ENCODE measurements at regions not wholly inside any gene's neighbourhood (a gene's known extent, or its start where the extent isn't known, plus 50 kb on each side); places are given as distances from the start of the nearest gene placed in this dataset.

DNA sequence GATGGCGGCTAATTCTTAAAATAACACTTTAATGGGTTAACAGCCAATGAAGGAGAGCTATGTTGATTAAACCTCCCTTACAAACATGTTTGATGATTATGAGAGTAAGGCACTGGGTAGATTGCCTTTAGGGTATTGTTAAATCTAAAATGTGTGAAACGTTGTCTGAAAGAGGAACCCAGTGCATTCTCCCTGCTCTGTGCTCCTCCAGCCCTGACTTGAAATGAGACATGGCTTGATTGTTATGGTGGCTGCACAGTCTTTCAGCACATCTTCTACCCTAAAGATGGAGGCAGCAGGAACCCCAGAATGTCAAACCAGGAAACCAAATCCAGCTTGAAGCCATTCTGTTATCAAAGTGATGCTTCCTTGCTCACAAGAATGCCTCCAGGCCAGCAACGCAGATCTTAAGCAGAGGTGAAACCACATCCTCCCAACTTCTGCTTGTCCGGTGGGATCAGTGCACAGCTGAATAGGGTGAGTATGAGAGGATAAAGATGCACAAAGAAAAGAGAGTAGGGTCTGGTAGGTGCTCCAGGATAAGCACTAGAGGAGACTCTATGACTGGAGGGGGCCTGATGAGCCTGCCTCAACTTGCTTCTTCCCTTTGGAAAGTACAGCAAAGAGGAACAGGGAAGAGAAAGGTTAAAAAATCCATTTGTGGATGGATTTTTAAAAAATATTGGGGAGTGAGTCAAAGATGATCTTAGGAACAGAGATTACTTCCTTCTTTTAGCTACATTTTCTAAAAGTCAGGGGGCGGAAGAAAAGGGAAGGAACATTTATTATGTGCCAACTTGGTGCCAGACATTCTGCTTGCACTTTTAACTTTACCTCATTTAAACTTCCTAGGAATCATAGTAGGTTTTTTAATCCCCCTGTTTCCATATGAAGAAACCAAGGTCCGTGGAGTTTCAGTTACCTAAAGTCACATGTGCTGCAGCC lies 523.0 kb downstream of the TXNL1 start:
- DNase-seq: no peak

DNA sequence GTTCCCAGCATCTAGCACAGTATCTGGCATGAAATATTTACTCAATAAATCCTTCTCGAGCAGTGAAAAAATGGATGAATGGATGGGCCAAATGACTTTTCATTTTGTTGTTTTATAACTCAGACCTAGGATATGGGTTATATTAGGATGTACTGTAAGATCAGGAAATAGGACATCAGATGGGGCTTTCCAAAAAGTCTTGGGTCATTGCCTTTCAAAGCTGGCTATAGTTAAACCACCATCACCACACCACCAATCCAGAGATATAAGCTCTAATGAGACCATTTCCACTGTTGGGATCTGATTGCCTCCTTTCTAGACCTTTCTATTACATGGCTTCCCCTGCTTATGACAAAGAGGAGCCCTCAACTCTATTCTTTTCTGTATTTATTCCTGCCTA lies 525.0 kb upstream of the TCF4 start:
- DNase-seq: no peak

DNA sequence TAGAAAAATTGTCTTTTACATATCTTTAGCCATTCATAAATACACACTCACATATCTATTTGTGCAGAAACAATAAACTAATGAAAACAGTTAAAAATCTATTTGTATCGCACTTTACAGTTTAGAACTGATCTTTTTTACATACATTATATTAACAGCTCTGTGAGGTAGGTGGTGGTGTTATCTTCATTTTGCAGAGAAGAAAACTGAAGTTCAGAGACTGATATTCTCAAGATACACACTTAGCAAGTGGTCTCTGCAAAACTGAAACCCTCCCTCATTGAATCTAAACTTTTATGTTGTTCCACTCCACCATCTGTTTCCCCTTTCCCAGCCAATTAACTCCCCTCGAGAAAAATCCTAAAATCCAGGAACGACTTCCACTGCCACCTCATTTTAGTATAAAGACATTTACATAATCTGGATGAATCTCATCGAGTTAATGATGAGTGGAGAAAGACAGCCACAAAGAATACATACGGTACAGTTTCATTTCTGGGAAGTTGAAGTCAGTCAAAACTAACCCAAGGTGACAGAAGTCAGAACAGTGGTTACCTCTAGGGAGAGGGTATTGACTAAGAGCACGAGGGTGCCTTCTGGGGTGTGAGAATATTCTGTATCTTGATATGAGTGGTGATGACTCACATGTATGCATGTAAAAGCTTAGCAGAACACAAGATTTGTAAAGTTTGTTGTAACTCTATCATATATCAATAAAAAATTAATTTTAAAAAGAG lies 524.2 kb upstream of the TCF4 start:
- DNase-seq: no peak

DNA sequence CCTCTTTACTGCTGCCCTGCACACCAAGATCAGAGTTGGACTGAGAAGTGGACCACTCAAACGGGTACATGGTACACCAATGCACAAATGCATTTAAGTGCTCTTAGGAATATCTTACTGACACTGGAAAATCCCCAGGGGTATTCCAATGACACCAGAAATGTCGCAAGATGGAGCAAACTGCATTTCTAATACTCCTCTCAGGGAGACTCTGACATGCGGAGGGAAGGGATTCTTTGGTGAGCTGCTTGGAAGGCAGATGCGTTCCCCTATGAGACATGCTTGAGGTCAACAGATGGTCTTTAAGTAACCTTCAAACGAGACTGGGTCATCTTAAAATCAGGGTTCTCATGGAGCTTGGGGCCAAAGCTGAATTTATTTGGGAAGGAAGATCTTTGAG lies 521.8 kb upstream of the TCF4 start:
- DNase-seq: no peak

DNA sequence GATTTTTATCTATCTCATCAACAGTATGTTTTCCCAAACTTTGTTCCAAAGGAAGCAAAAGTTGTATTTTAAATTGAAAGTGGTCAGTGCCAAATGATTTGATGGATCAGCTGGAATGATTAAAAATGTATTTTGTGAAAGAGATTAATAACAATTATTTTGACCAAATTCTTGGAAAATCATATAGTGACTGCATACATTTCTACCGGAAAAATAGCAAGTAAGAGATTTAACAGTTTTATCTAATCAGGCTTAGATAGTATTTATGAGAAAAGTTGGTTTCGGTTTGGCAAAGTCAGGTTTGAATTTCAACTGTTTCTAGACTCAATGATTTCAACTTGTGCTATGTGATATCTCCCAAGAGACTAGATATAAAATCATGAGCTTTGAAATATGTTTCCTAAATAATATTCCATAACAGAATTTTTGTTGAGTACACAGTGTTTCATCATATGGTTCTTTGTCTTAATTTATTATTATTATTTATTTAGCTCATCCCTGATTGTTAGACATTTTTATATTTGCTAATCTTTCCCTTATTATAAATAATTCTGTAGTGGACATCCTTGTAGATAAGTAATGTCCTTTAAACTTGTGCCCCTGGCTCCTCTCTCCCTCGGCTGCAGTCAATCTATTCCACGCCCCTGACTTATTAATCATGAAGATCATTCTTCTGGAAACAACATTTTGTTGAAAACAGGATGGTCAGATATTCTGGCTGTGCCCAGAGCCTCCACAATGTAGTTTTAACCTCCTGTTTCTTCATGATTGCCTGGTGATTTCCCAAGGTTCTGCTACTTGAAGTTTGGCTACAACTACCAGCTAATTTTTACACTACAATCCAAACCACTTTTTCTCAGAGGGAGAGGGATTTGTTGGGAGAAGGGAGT lies 520.7 kb upstream of the TCF4 start:
- DNase-seq: no peak

DNA sequence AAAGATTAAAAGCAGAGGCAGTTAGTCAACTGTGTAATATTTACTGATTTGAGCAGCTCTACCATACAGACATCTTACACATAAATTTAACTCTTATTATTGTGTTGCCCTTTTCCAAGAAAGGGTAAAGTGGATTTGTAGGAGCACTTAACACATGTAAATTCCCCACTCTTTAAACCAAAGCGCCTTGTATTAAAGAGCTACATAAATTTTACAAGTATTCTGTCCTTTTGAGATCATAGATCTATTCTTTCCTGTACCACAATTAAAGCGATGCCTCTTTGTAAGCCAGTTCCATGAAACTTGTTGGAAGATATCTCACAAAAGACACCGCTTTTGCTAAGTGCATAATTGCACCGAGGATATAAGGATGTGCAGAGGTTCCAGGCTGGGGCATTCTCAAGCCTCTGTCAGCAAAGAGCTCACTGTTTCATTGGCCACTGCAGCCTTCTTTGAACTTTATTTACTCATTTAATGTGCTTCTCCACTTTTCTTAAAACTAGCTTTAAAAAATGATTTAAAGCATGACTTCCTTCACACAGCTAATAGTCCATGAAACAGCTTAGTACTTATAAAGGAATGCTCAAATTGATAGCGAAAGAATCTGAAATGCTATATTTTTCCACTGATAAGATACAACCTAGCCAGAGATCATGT lies 520.0 kb upstream of the TCF4 start:
- DNase-seq: no peak

DNA sequence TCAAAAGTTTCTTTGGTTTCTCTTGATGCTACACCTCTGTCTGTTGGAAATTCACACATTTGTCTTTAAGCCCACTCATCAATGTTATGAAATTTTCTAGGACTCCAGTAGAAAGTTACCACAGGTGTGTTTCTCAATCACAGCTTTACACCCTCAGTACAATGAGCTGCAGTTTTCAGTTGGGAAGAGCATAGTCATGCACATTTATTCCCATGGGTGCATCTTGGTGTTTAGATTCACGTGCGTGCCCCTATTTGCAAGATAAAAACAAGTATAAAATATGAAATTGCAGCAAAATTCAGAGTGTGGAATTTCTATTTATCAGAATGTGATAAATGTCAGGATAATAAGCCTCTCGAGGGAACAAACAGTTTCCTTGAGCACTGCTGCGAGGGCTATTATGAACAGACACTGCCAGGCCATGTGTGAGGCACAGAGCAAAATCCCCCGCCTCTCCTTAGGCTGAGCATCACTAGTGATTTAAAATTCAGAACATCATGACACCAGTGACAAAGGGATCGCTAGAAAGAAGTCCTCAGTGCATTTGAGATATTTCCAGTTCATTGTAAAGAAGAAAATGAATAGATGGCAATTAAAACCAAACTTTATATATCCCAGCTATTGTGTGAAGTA lies 512.2 kb upstream of the TCF4 start:
- no peak for DNase-seq

DNA sequence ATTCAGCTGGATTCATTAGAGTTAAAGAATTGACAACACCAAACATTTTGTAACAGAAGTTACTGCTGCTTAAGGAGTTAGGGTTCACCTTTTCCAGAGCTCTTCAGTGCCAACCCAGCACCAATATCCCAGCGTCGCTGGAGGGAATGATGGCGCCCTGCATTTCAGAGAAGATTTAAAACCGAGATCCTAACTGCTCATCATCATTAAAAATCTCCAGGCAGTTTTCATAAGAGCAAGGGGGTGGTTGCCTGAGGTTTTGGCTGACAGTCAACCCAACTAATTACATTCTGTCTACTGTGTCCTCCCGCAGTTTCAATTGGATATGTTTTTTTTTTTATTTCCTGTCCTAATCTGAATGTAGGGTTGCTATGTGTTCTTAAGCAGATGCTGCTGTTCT lies 509.6 kb upstream of the TCF4 start:
- DNase-seq: peak; percentile 90

DNA sequence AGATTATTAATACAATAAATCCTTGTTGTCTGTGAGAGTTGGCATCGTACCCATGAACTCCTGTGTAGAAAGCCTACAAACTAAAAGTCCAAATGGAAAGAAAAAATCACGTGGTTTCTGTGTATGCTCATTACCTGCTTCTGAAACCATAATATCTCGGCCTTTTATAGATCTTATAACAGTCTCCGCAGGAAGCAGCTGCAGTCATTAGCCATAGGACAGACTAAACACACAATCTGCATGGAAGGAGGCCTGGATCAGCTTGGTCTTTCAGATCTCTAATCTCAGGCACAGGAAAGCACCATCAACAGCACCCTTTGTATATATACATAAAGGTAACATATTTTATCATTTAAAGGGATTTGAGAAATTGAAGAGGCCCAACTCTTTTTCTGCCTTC lies 508.9 kb upstream of the TCF4 start:
- peak; percentile 78 for DNase-seq

DNA sequence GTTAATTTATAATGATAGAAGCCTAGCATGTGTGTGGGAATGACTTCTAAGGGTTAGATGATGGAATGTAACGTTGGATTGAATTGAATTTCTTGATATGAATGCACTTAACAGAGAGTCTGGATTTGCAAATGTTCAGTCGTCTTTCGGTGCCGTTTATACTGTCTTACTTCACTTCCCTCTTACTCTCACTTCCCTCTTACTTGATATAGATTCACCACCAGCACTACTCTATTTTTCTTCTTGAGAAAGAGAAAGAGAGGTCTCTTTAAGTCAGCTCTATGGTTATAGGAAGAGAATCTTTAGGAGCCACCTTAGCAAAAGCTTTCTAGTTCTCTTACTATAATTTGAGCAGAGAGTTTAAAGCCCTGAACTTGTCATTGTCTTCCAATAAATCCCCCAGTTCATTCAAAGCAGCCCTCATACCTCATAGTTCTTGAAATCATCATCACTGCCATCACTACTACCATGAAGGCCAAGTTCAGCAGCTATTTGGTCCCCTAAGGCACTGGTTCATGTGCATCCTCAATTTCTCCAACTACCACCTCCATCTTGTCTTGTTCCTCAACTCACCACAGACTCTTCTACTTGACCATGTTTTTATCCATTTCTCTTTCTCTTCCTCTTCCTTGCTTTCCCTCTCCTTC lies 501.7 kb upstream of the TCF4 start:
- no peak for DNase-seq

DNA sequence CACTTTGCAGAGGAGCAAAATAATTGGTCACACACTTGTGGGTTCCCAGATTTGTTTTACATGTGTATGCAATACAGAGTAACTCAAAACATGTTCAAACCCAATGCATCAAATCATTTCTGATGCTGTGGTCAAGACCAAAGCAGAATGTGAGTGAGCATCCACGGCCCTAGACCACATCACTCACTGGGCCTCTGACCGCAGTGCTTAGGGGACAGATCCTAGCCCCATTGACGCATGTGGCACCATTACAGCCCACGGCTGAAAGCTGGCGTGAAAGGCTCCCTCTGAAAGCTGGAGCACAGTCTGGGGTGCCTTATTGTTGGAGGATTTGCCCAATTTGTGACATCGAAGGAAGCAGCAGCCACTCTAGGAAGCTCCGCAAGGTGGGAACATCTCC lies 498.8 kb upstream of the TCF4 start:
- DNase-seq: no peak

DNA sequence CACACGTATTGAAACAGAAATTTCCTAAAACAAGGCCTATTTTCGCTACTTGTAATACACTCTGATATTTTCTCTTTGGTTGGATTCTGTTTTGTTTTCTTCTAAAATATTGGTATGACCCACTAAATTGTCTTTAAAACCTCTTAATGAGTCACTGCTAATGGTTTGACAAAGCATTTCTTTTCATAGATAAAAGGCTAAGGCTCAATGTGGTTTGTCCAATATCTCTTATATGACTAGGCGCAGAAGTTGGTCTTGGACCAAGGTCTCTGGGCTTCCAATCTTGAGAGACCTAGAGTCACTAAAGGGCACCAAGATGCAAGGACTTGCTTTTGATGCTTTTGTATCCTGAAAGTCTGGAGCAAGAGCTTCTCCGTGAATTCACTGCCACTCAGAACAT lies 498.2 kb upstream of the TCF4 start:
- no peak for DNase-seq

DNA sequence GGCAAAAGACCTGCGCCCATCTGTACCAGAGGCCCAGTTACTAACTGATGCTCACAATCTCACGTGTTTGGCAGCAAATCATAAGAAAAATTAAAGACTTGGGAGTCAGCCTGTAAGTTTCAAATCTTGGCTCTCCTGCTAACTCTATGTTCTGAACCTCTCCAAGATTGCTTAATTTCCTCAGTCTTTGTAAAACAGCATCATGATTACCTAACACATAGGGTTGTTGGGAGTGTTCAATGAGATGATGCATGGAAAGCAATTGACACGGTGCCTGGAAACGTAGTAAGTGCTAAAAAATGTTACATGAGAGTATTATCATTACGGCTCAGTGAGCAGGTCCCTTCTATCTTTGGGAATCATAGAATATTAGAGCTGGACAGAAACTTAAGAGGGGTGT lies 497.6 kb upstream of the TCF4 start:
- DNase-seq: no peak

DNA sequence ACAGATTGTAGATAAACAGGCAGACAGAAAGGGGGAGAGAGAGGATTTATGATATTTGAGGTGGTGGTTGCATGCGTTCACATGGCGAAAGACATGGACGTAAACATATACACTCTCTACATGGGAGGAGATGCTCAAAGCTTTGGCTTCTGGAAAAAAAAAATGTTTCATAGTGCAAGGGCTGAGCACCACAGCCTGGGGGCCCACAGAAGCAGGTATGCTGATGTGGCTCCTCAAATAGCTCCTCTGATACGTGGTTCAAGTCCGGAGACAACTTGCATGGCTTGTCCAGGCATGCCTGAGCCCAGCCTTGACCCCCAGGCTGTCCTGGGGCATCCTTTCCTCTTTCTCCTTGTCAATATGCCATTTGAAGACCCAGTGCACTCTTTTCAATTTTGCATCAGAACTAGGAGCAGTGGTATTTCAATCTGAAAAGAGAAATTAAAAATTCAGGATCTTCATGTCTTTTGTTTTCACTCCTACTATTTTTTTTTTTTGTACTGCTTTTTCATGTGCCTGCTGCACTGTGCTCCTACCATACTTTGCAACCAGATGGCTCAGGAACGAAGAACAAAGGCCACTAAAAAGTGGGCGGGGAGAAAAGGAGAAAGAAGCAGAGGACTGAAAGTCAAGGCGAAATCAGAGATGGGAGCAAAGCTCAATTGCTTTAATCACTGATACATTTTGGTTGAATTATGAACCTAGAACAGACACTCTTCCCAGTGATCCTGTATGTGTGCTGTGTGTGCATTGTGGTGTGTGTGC lies 495.7 kb upstream of the TCF4 start:
- peak; percentile 12 for DNase-seq

DNA sequence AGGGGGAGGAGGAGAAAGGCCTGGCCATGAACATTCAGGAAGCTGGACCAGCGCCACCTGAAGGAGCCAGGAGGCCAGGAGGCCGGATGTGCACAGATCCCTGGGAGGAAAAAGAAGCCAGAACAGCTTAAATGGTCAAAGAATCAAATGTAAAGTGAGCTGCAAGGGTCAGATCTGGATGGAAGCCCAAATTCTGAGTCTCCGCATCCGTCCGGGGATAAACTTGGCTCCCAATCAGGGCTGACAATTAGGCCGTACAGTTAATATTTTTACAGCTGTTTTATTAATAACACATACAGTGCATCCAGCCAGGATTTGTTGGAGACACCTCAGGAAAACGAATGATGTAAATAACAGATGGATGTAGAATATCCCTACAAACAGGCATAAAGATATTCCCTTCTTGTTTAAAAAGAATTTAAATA lies 495.1 kb upstream of the TCF4 start:
- peak; percentile 19 for DNase-seq

DNA sequence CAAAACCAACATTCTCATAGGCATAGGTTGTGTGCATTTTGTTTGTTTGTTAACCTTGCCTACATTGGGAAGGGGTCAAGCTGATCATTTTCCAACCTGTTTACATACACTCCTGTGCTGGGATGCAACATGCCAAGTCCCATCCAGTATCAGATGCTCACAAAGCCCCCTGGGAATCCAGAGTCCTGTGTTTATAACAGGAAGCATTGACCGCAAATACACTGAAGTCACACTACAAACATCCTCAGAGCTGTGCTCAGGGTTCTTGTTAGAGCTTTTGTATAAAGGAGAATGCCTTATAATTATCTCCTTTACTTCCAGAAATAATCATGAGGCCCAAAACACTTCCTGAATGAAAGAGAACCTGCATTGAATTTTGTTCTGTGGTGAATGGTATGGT lies 488.7 kb upstream of the TCF4 start:
- no peak for DNase-seq

DNA sequence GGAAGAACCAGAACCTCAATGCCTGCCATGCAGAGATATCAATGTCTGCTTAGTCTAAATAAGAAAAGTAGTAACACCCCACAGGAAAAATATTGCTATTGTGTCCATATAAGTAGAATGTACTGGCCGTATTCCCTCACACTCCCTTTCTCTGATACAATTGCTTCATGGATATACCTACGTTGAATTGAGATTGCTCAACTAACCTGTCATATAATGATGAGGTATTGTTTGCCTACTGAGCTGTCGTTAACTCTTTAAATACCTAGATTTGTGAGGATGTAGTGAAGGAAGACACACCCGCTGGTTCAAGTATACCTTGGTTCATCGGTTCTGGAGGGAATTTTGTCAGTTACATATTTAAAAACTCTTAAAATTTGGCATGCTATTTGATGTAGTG lies 480.7 kb upstream of the TCF4 start:
- DNase-seq: no peak

DNA sequence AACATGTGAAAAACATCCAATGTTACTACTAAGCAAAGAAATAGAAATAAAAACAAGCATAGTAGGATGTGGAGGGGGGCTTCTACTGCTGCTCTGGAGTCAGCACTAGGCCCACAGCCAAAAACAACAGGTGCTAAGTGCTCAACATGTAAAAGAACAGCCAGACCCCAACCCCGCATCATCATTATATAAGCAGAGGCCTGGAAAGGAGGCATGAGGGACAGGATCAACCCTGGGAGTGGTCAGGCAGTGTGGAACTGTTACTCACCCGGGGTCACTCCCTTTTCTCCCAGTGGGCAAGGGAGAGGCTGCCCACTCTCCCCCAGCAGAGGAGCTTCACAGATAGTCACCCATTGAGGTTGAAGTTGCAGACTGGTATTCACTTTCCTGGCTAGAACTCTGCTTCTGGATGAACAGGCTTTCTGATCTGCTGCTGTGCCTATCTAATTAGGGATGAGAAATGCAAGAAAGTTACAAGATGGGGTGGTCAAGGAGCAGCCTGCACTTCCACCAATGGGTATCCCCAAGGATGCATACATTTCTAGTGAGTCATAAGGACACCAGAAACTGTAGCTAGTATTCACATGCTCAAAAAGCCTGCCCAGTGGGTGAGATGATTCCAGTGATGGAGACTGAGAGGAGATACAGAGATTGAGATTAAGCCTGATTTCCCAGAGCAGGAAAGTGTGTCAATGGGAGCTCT lies 480.1 kb upstream of the TCF4 start:
- peak; percentile 4 for DNase-seq

DNA sequence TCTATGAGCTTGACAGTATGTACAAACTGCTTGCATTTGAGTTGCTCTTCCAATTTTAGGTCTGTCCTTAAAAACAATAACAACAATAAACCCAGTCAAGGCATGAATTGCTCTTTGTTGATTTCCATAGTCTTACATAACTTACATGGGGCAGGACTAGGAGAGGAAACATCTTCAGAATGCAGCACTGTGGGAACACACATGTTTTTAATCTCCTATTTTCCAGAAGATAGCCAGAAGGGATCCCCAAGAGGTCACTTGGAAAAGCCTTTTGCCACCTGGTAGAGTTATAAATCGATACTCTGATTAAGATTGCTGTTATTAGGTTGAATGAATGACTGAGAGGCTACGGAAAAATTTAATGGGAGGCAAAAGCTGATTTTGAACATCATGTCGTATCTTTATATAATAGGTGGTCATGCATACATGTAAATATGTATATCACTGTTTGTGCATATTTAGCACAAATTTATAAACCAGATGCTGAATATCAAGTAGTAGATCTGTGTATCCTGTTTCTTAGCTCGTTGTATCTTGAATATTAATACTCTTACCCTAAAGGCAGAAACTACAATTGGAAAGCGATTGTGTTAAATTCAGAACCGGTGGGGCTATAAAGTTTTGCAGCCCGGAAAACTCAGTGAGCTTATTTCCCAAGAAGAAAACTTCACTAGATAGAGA lies 479.4 kb upstream of the TCF4 start:
- DNase-seq: no peak
